Fibroblast of mammary gland (primary cell): ENCODE measurements at regions not wholly inside any gene's neighbourhood (a gene's known extent, or its start where the extent isn't known, plus 50 kb on each side); places are given as distances from the start of the nearest gene placed in this dataset.

Experiments
- DNase-seq: peaks from one replicate; pipeline ENCODE4 v3.0.0-alpha.2; 2010; ENCODE audit warnings: low read depth
- H3K4me3 ChIP-seq: 2 replicates; pipeline ENCODE4 v1.5.1; 2011; ENCODE audit warnings: low read depth, mild to moderate bottlenecking, low read length, moderate library complexity; ENCODE audit not compliant: control insufficient read depth
- CTCF ChIP-seq: conservative IDR thresholded peaks from 2 replicates; pipeline ENCODE4 v1.5.1; 2011; ENCODE audit warnings: low read depth, low read length, inconsistent platforms; ENCODE audit not compliant: control insufficient read depth, insufficient read depth

- DNase-seq = peak; percentile 70
- H3K4me3 ChIP-seq = no peak overlapping the region
- no peak for TF ChIP-seq CTCF
Observed at GRCh38 chr14:31990183-31990857, 86.8 kb upstream of the ARHGAP5 start.

GRCh38 chr14:31990926-31991572 is 86.1 kb upstream of the ARHGAP5 start:
- H3K4me3 ChIP-seq = no peak overlapping the region
- TF ChIP-seq CTCF = no peak
- DNase-seq = peak; percentile 70

- DNase-seq = peak; percentile 97
- no peak for TF ChIP-seq CTCF
Observed at GRCh38 chr14:31992011-31992447, 85.1 kb upstream of the ARHGAP5 start.

GRCh38 chr14:31993521-31993951 is 83.6 kb upstream of the ARHGAP5 start:
- H3K4me3 ChIP-seq = no peak overlapping the region
- TF ChIP-seq CTCF = no peak
- DNase-seq = peak; percentile 38

More at GRCh38 chr14:31992011-31992447, 85.1 kb upstream of the ARHGAP5 start:
- no peak overlapping the region for H3K4me3 ChIP-seq

GRCh38 chr14:31994391-31995033 is 82.6 kb upstream of the ARHGAP5 start:
- no peak overlapping the region for H3K4me3 ChIP-seq
- DNase-seq = peak; percentile 71
- TF ChIP-seq CTCF = no peak

- no peak for TF ChIP-seq CTCF
- H3K4me3 ChIP-seq = no peak overlapping the region
- no peak for DNase-seq
Observed at GRCh38 chr14:32003585-32003984, 73.5 kb upstream of the ARHGAP5 start.
